Spleen (tissue), 11 donors: ENCODE measurements at regions not wholly inside any gene's neighbourhood (a gene's known extent, or its start where the extent isn't known, plus 50 kb on each side); places are given as distances from the start of the nearest gene placed in this dataset.
"Not testable (repeated sequence)": the region's sequence is repeated elsewhere in the genome, so short reads cannot be mapped to it uniquely, and the experiment has no call there.

Experiments used
- DNase-seq: peaks from one replicate; pipeline ENCODE4 v3.0.0-alpha.2; 2020
- H3K27ac ChIP-seq, 8 donors: fragments of 200-600 bp; sonication (generic) in 7 of 8; 1 replicate in 4 of 8; 2 replicates in 4 of 8; pipeline versions ENCODE4 v1.5.0 to v1.8.0; 2016 to 2021; ENCODE audit warnings: inconsistent platforms in 4 of 8, mild to moderate bottlenecking in 4 of 8, moderate library complexity in 1 of 8
- H3K27me3 ChIP-seq, 7 donors: fragments of 200-600 bp; sonication (generic) in 6 of 7; replicated peaks in 1 of 7; 1 replicate in 4 of 7; 2 replicates in 3 of 7; pipeline versions ENCODE4 v1.5.0 to v1.8.0; 2016 to 2021; ENCODE audit warnings: inconsistent platforms in 3 of 7, mild to moderate bottlenecking in 1 of 7
- H3K36me3 ChIP-seq, 6 donors: fragments of 200-600 bp; sonication (generic) in 5 of 6; 1 replicate in 4 of 6; 2 replicates in 2 of 6; pipeline versions ENCODE4 v1.5.0 to v1.8.0; 2016 to 2021; ENCODE audit warnings: inconsistent platforms in 2 of 6
- H3K4me1 ChIP-seq, 6 donors: fragments of 200-600 bp; sonication (generic) in 5 of 6; 1 replicate in 3 of 6; 2 replicates in 3 of 6; pipeline versions ENCODE4 v1.5.0 to v1.8.0; 2016 to 2021; ENCODE audit warnings: inconsistent platforms in 3 of 6
- H3K4me3 ChIP-seq, 8 donors: fragments of 200-600 bp; sonication (generic) in 7 of 8; 1 replicate in 4 of 8; 2 replicates in 4 of 8; pipeline versions ENCODE4 v1.5.0 to v1.8.0; 2016 to 2021; ENCODE audit warnings: inconsistent platforms in 4 of 8, mild to moderate bottlenecking in 4 of 8, moderate library complexity in 2 of 8
- H3K9me3 ChIP-seq, 8 donors: fragments of 200-600 bp; sonication (generic) in 7 of 8; 1 replicate in 4 of 8; 2 replicates in 4 of 8; pipeline versions ENCODE4 v1.5.0 to v1.8.0; 2016 to 2021; ENCODE audit warnings: inconsistent platforms in 4 of 8
- POLR2A ChIP-seq, 3 donors: fragments of 450-650 bp; IDR thresholded peaks; one replicate each; pipeline ENCODE4 v1.5.1; 2017; ENCODE audit warnings: antibody characterized with exemption in 3 of 3, mild to moderate bottlenecking in 1 of 3
- POLR2AphosphoS5 ChIP-seq, 3 donors: sonication (generic); formaldehyde crosslinking; IDR thresholded peaks; one replicate each; pipeline ENCODE4 v1.5.1; 2017; ENCODE audit warnings: antibody characterized with exemption in 3 of 3
- whole genome bisulfite sequencing, 5 donors: extraction: QIAGEN DNeasy Blood & Tissue Kit in 3 of 5; methylation state at CpG; one replicate each; pipeline versions ENCODE4 v1.1.5 to v1.1.7; 2013 to 2018; 5-methylcytosine and 5-hydroxymethylcytosine counted together
- intact Hi-C: fragments of 100-400 bp; cut with DNase I; formaldehyde crosslinking; loops from one replicate; pipeline ENCODE4 v1.15.0; 2023; ENCODE audit warnings: low total_unique reads
- TF ChIP-seq, protein P1 (sequence below), 11 experiments: fragments of 200-600 bp in 7 of 11; fragments of 450-650 bp in 4 of 11; sonication (generic) in 4 of 11; IDR thresholded peaks in 8 of 11; conservative IDR thresholded peaks in 3 of 11; 1 replicate in 7 of 11; 2 replicates in 4 of 11; pipeline versions ENCODE4 v1.4.0 to v1.8.0; 2016 to 2021; ENCODE audit warnings: antibody characterized with exemption in 11 of 11, inconsistent platforms in 4 of 11, mild to moderate bottlenecking in 1 of 11
- donor health status: healthy with polysubstance abuse.
- donor health status: DM: no; HTN: no; CAD: no; lungs with moderate emphysema.
- donor health status: DM: no; HTN: no; CAD: no.
- donor health status: Bipolar disorder and iron deficiency.
- donor health status: healthy.
- donor health status: DM: no; HTN: no; CAD: no.
- donor health status: DM: yes; HTN: yes; CAD: no.

DNA sequence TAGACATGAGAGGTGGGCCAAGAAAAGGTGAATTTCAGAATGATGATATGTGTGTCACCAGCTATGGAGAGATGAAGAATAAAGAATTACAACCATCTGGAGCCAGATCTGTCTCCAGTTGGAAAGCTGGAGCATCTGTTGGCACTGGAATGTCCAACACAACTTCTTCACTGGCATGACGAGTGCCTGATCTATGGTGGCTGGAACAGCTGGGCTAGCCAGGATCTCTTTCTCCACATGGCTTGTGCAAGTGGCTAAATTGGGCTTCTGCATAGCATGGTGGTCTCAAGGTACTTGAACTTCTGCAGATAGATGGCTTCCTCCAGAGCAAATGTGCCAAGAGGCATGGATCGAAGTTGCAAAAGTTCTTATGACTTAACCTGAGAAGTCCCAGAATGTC is 256.1 kb upstream of the NCAM1 start:
- intact Hi-C loops, result no loop called here
- no peak for DNase-seq

DNA sequence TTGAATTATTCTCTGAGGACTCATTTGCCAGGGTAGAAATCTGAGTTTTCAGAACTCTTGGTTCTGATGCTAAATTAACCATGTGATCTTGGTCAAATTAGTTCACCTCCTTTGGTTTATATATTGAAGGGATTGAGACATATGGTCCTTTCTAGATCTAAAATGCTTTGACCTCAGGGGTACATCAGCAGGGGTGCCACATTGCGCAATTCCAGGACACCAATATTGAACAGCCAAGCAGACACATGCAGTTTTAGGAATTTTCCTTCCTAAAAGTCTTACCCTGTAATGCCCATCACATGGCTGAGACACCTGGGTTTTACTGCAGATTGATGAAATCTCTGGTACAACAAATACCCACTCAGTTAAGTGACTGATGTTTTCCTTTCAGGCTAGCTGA is 254.4 kb upstream of the NCAM1 start:
- intact Hi-C loops, result no loop called here
- Histone ChIP-seq H3K27me3 (peaks cover 0 to 5% (median 0%) of the 10 kb centered on the region in 7 donors), H3K9me3 (peaks cover 0 to 24% (median 10%) of the 10 kb centered on the region in 8 donors), H3K4me1 (no peaks in the 10 kb centered on the region), H3K4me3 (no peak overlapping the region), H3K36me3 (no peaks in the 10 kb centered on the region), H3K27ac (no peak overlapping the region)
- TF ChIP-seq POLR2A (IDR thresholded peaks at IDR 0.05), result no peak
- TF ChIP-seq, protein P1, sequence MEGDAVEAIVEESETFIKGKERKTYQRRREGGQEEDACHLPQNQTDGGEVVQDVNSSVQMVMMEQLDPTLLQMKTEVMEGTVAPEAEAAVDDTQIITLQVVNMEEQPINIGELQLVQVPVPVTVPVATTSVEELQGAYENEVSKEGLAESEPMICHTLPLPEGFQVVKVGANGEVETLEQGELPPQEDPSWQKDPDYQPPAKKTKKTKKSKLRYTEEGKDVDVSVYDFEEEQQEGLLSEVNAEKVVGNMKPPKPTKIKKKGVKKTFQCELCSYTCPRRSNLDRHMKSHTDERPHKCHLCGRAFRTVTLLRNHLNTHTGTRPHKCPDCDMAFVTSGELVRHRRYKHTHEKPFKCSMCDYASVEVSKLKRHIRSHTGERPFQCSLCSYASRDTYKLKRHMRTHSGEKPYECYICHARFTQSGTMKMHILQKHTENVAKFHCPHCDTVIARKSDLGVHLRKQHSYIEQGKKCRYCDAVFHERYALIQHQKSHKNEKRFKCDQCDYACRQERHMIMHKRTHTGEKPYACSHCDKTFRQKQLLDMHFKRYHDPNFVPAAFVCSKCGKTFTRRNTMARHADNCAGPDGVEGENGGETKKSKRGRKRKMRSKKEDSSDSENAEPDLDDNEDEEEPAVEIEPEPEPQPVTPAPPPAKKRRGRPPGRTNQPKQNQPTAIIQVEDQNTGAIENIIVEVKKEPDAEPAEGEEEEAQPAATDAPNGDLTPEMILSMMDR (IDR thresholded peaks at IDR 0.05 in 8 of 11, conservative IDR thresholded peaks at IDR 0.05 in 3 of 11), result no peak
- no peak for TF ChIP-seq POLR2AphosphoS5 (IDR thresholded peaks at IDR 0.05)
- no peak for DNase-seq
- WGBS, 5 donors, result 85 to 95% (median 92%) methylated on average over 1 of the region's 1 CpG

More for the DNA sequence above, 256.1 kb upstream of the NCAM1 start:
- H3K27ac ChIP-seq, result no peak overlapping the region
- no peaks in the 10 kb centered on the region for H3K36me3 ChIP-seq
- no peak overlapping the region for H3K4me3 ChIP-seq
- H3K4me1 ChIP-seq, result no peaks in the 10 kb centered on the region
- H3K9me3 ChIP-seq, result peaks cover 0 to 24% (median 10%) of the 10 kb centered on the region in 8 donors
- peaks cover 0 to 5% (median 0%) of the 10 kb centered on the region in 7 donors for H3K27me3 ChIP-seq
- TF ChIP-seq POLR2A (IDR thresholded peaks at IDR 0.05), result no peak
- TF ChIP-seq POLR2AphosphoS5 (IDR thresholded peaks at IDR 0.05), result no peak
- TF ChIP-seq, protein P1 (IDR thresholded peaks at IDR 0.05 in 8 of 11, conservative IDR thresholded peaks at IDR 0.05 in 3 of 11), result no peak
- 73 to 96% (median 84%) methylated on average over 2 of the region's 2 CpGs for WGBS, 5 donors

DNA sequence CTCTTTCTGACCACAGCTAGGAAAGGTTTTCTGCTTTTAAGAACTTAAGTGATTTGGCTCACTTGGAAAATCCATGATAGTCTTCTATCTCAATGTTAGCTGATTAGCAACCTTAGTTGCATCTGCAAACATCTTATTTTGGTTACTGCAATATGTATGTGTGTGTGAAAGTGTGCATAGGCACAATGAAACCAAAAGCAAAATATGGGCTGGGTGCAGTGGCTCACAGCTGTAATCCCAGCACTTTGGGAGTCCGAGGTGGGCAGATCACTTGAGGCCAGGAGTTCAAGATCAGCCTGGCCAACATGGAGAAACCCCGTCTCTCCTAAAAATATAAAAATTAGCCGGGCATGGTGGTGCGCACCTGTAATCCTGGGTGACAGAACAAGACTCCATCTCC is 246.9 kb upstream of the NCAM1 start:
- H3K9me3 ChIP-seq, H3K27me3 ChIP-seq, H3K36me3 ChIP-seq, intact Hi-C loops, H3K4me1 ChIP-seq, H3K27ac ChIP-seq, DNase-seq, H3K4me3 ChIP-seq: not testable (repeated sequence)
- WGBS, 5 donors, result 82 to 96% (median 90%) methylated on average over 4 of the region's 4 CpGs

DNA sequence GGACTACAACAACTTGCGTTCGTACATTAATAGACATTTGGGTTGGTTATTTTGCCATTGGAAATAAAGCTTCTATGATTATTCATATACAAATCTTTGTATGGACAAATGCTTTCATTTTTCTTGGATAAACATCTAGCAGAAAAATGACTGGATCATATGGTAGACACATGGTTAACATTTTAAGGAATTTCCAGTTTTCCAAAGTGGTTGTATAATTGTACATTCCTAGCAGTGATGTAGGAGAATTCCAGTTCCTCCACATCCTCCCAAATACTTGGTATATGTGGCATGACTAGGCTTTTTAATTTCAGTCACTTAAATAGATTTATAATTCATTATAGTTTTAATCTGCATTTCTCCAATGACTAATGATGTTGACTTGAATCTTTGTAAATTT is 246.2 kb upstream of the NCAM1 start:
- TF ChIP-seq POLR2AphosphoS5 (IDR thresholded peaks at IDR 0.05), result no peak
- no peak for TF ChIP-seq POLR2A (IDR thresholded peaks at IDR 0.05)
- TF ChIP-seq, protein P1 (IDR thresholded peaks at IDR 0.05 in 8 of 11, conservative IDR thresholded peaks at IDR 0.05 in 3 of 11), result no peak
- H3K9me3 ChIP-seq, result no peaks in the 10 kb centered on the region
- intact Hi-C loops, result no loop called here
- H3K4me1 ChIP-seq, result no peaks in the 10 kb centered on the region
- no peak overlapping the region for H3K27ac ChIP-seq
- no peak for DNase-seq
- 93 to 97% (median 97%) methylated on average over 2 of the region's 2 CpGs for WGBS, 5 donors
- no peaks in the 10 kb centered on the region for H3K36me3 ChIP-seq
- H3K27me3 ChIP-seq, result peaks cover 0 to 7% (median 0%) of the 10 kb centered on the region in 7 donors
- no peak overlapping the region for H3K4me3 ChIP-seq

DNA sequence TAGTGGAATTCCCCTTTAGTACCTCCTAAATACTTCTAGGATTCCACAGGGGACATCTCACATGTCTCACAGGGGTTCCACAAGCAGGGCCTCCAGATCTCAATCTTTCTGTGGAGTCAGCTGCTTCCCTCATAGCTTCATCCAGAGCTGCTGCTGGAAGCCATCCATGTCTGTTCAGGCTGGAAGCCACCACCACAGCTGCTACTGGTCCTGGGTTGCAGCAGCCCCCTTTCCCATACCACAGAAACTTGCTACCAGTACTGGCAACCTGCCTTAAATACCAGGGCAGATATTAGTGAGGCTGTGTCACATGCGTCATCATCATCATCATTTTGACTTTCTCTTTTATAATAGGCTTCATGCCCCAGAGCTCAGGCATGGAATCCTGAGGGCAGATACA is 242.7 kb upstream of the NCAM1 start:
- no peaks in the 10 kb centered on the region for H3K4me1 ChIP-seq
- H3K27ac ChIP-seq, result no peak overlapping the region
- no peak overlapping the region for H3K4me3 ChIP-seq
- TF ChIP-seq POLR2A (IDR thresholded peaks at IDR 0.05), result no peak
- TF ChIP-seq, protein P1 (IDR thresholded peaks at IDR 0.05 in 8 of 11, conservative IDR thresholded peaks at IDR 0.05 in 3 of 11), result no peak
- TF ChIP-seq POLR2AphosphoS5 (IDR thresholded peaks at IDR 0.05), result no peak
- DNase-seq, result no peak
- intact Hi-C loops, result no loop called here
- no peaks in the 10 kb centered on the region for H3K9me3 ChIP-seq
- no peaks in the 10 kb centered on the region for H3K36me3 ChIP-seq
- peaks cover 0 to 21% (median 0%) of the 10 kb centered on the region in 7 donors for H3K27me3 ChIP-seq
- WGBS, 5 donors, result 0 to 93% (median 40%) methylated on average over 1 of the region's 1 CpG
